Breast epithelium (tissue), 4 donors: ENCODE measurements at regions not wholly inside any gene's neighbourhood (a gene's known extent, or its start where the extent isn't known, plus 50 kb on each side); places are given as distances from the start of the nearest gene placed in this dataset.

Experiments used
- DNase-seq, 2 donors: peaks; one replicate each; pipeline ENCODE4 v3.0.0-alpha.2; 2019; ENCODE audit warnings: low spot score in 2 of 2
- H3K27ac ChIP-seq, 2 donors: fragments of 200-600 bp; sonication (generic) in 1 of 2; one replicate each; pipeline ENCODE4 v1.5.1; 2016 to 2019; ENCODE audit warnings: mild to moderate bottlenecking in 1 of 2
- H3K27me3 ChIP-seq, 2 donors: fragments of 200-600 bp; sonication (generic) in 1 of 2; one replicate each; pipeline versions ENCODE4 v1.5.1 to v1.6.0; 2017 to 2019; ENCODE audit warnings: control low read depth in 1 of 2, mild to moderate bottlenecking in 1 of 2
- H3K36me3 ChIP-seq: fragments of 200-600 bp; one replicate; pipeline ENCODE4 v1.5.1; 2019
- H3K4me1 ChIP-seq, 2 donors: fragments of 200-600 bp; sonication (generic); one replicate each; pipeline ENCODE4 v1.5.1; 2016 to 2019; ENCODE audit warnings: control low read depth in 1 of 2
- H3K4me3 ChIP-seq, 3 donors: fragments of 200-600 bp; sonication (generic); 1 replicate in 2 of 3; 2 replicates in 1 of 3; pipeline ENCODE4 v1.5.1; 2016 to 2019; ENCODE audit warnings: mild to moderate bottlenecking in 3 of 3, moderate library complexity in 2 of 3
- H3K9me3 ChIP-seq, 2 donors: fragments of 200-600 bp; sonication (generic) in 1 of 2; one replicate each; pipeline ENCODE4 v1.5.1; 2016 to 2019; ENCODE audit warnings: control low read depth in 1 of 2
- CTCF ChIP-seq, 3 donors: fragments of 450-650 bp; IDR thresholded peaks; one replicate each; pipeline ENCODE4 v1.5.1; 2016 to 2017; ENCODE audit warnings: antibody characterized with exemption in 3 of 3, mild to moderate bottlenecking in 3 of 3, moderate library complexity in 3 of 3
- POLR2A ChIP-seq: fragments of 450-650 bp; IDR thresholded peaks from one replicate; pipeline ENCODE4 v1.6.1; 2016; ENCODE audit warnings: antibody characterized with exemption, mild to moderate bottlenecking, moderate library complexity
- POLR2AphosphoS5 ChIP-seq, 3 donors: sonication (generic); formaldehyde crosslinking; IDR thresholded peaks; one replicate each; pipeline ENCODE4 v1.6.1; 2017; ENCODE audit warnings: antibody characterized with exemption in 3 of 3
- intact Hi-C: fragments of 100-400 bp; cut with DNase I; formaldehyde crosslinking; loops from one replicate; pipeline ENCODE4 v1.15.1; 2023; ENCODE audit warnings: low total_unique reads

- Histone ChIP-seq H3K27ac (no peak overlapping the region), H3K4me1 (no peaks in the 10 kb centered on the region), H3K4me3 (no peak overlapping the region), H3K36me3 (no peaks in the 10 kb centered on the region), H3K9me3 (no peaks in the 10 kb centered on the region), H3K27me3 (no peaks in the 10 kb centered on the region)
- intact Hi-C loops, result loop anchor here (2.0 kb wide), 1 partner anchor 51 kb away; no protein-coding TSS in a partner anchor
- no peak for DNase-seq
- no peak for TF ChIP-seq CTCF (IDR thresholded peaks at IDR 0.05)
- TF ChIP-seq POLR2A, result no peak
- TF ChIP-seq POLR2AphosphoS5 (IDR thresholded peaks at IDR 0.05), result no peak
Observed at GRCh38 chr4:26126143-26126718, 194.6 kb upstream of the RBPJ start.

- Histone ChIP-seq H3K36me3 (no peaks in the 10 kb centered on the region), H3K27ac (no peak overlapping the region), H3K9me3 (no peaks in the 10 kb centered on the region), H3K4me1 (no peaks in the 10 kb centered on the region), H3K4me3 (no peak overlapping the region), H3K27me3 (no peaks in the 10 kb centered on the region)
- no peak for DNase-seq
- TF ChIP-seq POLR2A (no peak), POLR2AphosphoS5 (IDR thresholded peaks at IDR 0.05) (no peak), CTCF (IDR thresholded peaks at IDR 0.05) (no peak)
- intact Hi-C loops, result loop anchor here (2.0 kb wide), 1 partner anchor 52 kb away; no protein-coding TSS in a partner anchor
Observed at GRCh38 chr4:26126994-26127393, 193.8 kb upstream of the RBPJ start.

- peak in 1 of 2 donors; percentile 44 for DNase-seq
- H3K36me3 ChIP-seq, result no peaks in the 10 kb centered on the region
- H3K9me3 ChIP-seq, result no peaks in the 10 kb centered on the region
- H3K27me3 ChIP-seq, result no peaks in the 10 kb centered on the region
- H3K27ac ChIP-seq, result no peak overlapping the region
- intact Hi-C loops, result loop anchor here (2.0 kb wide), 1 partner anchor 53 kb away; no protein-coding TSS in a partner anchor
- no peak overlapping the region for H3K4me3 ChIP-seq
- H3K4me1 ChIP-seq, result no peaks in the 10 kb centered on the region
- TF ChIP-seq CTCF (IDR thresholded peaks at IDR 0.05), result no peak
- no peak for TF ChIP-seq POLR2AphosphoS5 (IDR thresholded peaks at IDR 0.05)
- no peak for TF ChIP-seq POLR2A
Observed at GRCh38 chr4:26127851-26128337, 192.9 kb upstream of the RBPJ start.

GRCh38 chr4:26130173-26130572 is 190.6 kb upstream of the RBPJ start:
- H3K36me3 ChIP-seq, result no peaks in the 10 kb centered on the region
- no peaks in the 10 kb centered on the region for H3K9me3 ChIP-seq
- intact Hi-C loops, result no loop called here
- H3K4me3 ChIP-seq, result no peak overlapping the region
- no peak overlapping the region for H3K27ac ChIP-seq
- TF ChIP-seq POLR2A, result no peak
- no peak for TF ChIP-seq CTCF (IDR thresholded peaks at IDR 0.05)
- no peak for TF ChIP-seq POLR2AphosphoS5 (IDR thresholded peaks at IDR 0.05)
- no peak for DNase-seq
- no peaks in the 10 kb centered on the region for H3K4me1 ChIP-seq
- H3K27me3 ChIP-seq, result no peaks in the 10 kb centered on the region

- no peak for TF ChIP-seq CTCF (IDR thresholded peaks at IDR 0.05)
- TF ChIP-seq POLR2AphosphoS5 (IDR thresholded peaks at IDR 0.05), result no peak
- TF ChIP-seq POLR2A, result no peak
- H3K4me3 ChIP-seq, result no peak overlapping the region
- DNase-seq, result no peak
- H3K27me3 ChIP-seq, result no peaks in the 10 kb centered on the region
- H3K36me3 ChIP-seq, result no peaks in the 10 kb centered on the region
- intact Hi-C loops, result no loop called here
- no peaks in the 10 kb centered on the region for H3K9me3 ChIP-seq
- no peak overlapping the region for H3K27ac ChIP-seq
- no peaks in the 10 kb centered on the region for H3K4me1 ChIP-seq
Observed at GRCh38 chr4:26130841-26131432, 189.9 kb upstream of the RBPJ start.
